Activated B cell treated with CpG ODN at 0.5 μM for 24 hours (primary cell): ENCODE measurements at regions not wholly inside any gene's neighbourhood (a gene's known extent, or its start where the extent isn't known, plus 50 kb on each side); places are given as distances from the start of the nearest gene placed in this dataset.

ENCODE experiments used
- ATAC-seq: fragments of 200-7000 bp; cut with Tn5 transposase; one replicate; pipeline ENCODE4 v1.10.0; 2021; ENCODE audit warnings: low read depth, mild to moderate bottlenecking, moderate library complexity
- CTCF ChIA-PET: fragments of 350-600 bp; sonication (Branson Sonifier 250); formaldehyde crosslinking; loops from one replicate; lab custom pipeline; 2021; ENCODE audit warnings: antibody characterized with exemption; lab: Charles Lee
- POLR2A ChIA-PET: fragments of 350-600 bp; sonication (Branson Sonifier 250); formaldehyde crosslinking; loops from one replicate; lab custom pipeline; 2021; ENCODE audit warnings: antibody characterized with exemption; lab: Charles Lee
- DNase-seq: peaks from one replicate; pipeline ENCODE4 v3.0.0; 2022
- H3K27ac Mint-ChIP-seq: one replicate; pipeline ENCODE4 v1.8.0; 2020; ENCODE audit warnings: mixed read lengths
- H3K27me3 Mint-ChIP-seq: one replicate; pipeline ENCODE4 v1.8.0; 2021; ENCODE audit warnings: mixed read lengths
- H3K36me3 Mint-ChIP-seq: one replicate; pipeline ENCODE4 v1.8.0; 2021; ENCODE audit warnings: low read depth, mixed read lengths
- H3K4me1 Mint-ChIP-seq: one replicate; pipeline ENCODE4 v1.8.0; 2021; ENCODE audit warnings: mixed read lengths
- H3K4me3 Mint-ChIP-seq: one replicate; pipeline ENCODE4 v1.8.0; 2020; ENCODE audit warnings: mild to moderate bottlenecking, mixed read lengths
- H3K9me3 Mint-ChIP-seq: one replicate; pipeline ENCODE4 v1.8.0; 2020; ENCODE audit warnings: mixed read lengths
- CTCF ChIP-seq: fragments of 200-600 bp; IDR thresholded peaks from one replicate; pipeline ENCODE4 v1.8.0; 2022; ENCODE audit warnings: antibody characterized with exemption, mild to moderate bottlenecking
- intact Hi-C: fragments of 100-400 bp; cut with micrococcal nuclease; formaldehyde crosslinking; loops from one replicate; pipeline ENCODE4 v1.15.1; 2024

- H3K27me3 Mint-ChIP-seq, result no peaks in the 10 kb centered on the region
- intact Hi-C loops, result no loop called here
- H3K27ac Mint-ChIP-seq, result no peak overlapping the region
- POLR2A ChIA-PET, result no interaction called here
- H3K4me3 Mint-ChIP-seq, result no peak overlapping the region
- no peaks in the 10 kb centered on the region for H3K4me1 Mint-ChIP-seq
- H3K36me3 Mint-ChIP-seq, result no peaks in the 10 kb centered on the region
- no peak for DNase-seq
- no peaks in the 10 kb centered on the region for H3K9me3 Mint-ChIP-seq
- no peak for TF ChIP-seq CTCF
- no peak for ATAC-seq
- CTCF ChIA-PET, result no interaction called here
These were observed 486.7 kb downstream of the FAM181B start for GRCh38 chr11:82246926-82247325.

- H3K36me3 Mint-ChIP-seq, result no peaks in the 10 kb centered on the region
- CTCF ChIA-PET, result no interaction called here
- TF ChIP-seq CTCF, result no peak
- H3K27me3 Mint-ChIP-seq, result no peaks in the 10 kb centered on the region
- intact Hi-C loops, result no loop called here
- POLR2A ChIA-PET, result no interaction called here
- no peaks in the 10 kb centered on the region for H3K9me3 Mint-ChIP-seq
- no peaks in the 10 kb centered on the region for H3K4me1 Mint-ChIP-seq
- DNase-seq (no peak), ATAC-seq (no peak)
- no peak overlapping the region for H3K4me3 Mint-ChIP-seq
- no peak overlapping the region for H3K27ac Mint-ChIP-seq
These were observed 494.2 kb downstream of the FAM181B start for GRCh38 chr11:82239498-82239897.

GRCh38 chr11:82234256-82234655 is 499.4 kb downstream of the FAM181B start:
- Mint-ChIP-seq H3K9me3 (no peaks in the 10 kb centered on the region), H3K4me1 (no peaks in the 10 kb centered on the region), H3K36me3 (no peaks in the 10 kb centered on the region), H3K27me3 (no peaks in the 10 kb centered on the region), H3K27ac (no peak overlapping the region), H3K4me3 (no peak overlapping the region)
- intact Hi-C loops, result no loop called here
- DNase-seq (no peak), ATAC-seq (no peak)
- CTCF ChIA-PET, result no interaction called here
- POLR2A ChIA-PET, result no interaction called here
- no peak for TF ChIP-seq CTCF

- Mint-ChIP-seq H3K4me1 (no peaks in the 10 kb centered on the region), H3K27me3 (no peaks in the 10 kb centered on the region), H3K9me3 (no peaks in the 10 kb centered on the region), H3K27ac (no peak overlapping the region), H3K36me3 (no peaks in the 10 kb centered on the region), H3K4me3 (no peak overlapping the region)
- DNase-seq (no peak), ATAC-seq (no peak)
- intact Hi-C loops, result no loop called here
- ChIA-PET POLR2A (no interaction called here), CTCF (no interaction called here)
- no peak for TF ChIP-seq CTCF
These were observed 500.5 kb downstream of the FAM181B start for GRCh38 chr11:82233201-82233600.

- intact Hi-C loops, result loop anchor here (1.0 kb wide), 2 partner anchors 571 to 585 kb away; no protein-coding TSS in a partner anchor
- no peaks in the 10 kb centered on the region for H3K36me3 Mint-ChIP-seq
- DNase-seq (no peak), ATAC-seq (no peak)
- peaks cover under 1% of the 10 kb centered on the region for H3K9me3 Mint-ChIP-seq
- no peak for TF ChIP-seq CTCF
- no peak overlapping the region for H3K27ac Mint-ChIP-seq
- H3K27me3 Mint-ChIP-seq, result no peaks in the 10 kb centered on the region
- ChIA-PET CTCF (interaction anchor here (0.8 kb wide), 2 partner anchors 571 to 586 kb away, joined by 3 read pairs; no protein-coding TSS in a partner anchor), POLR2A (no interaction called here)
- no peaks in the 10 kb centered on the region for H3K4me1 Mint-ChIP-seq
- no peak overlapping the region for H3K4me3 Mint-ChIP-seq
These were observed 504.3 kb downstream of the FAM181B start for GRCh38 chr11:82229341-82229740.
